H9 (cell line): ENCODE measurements at regions not wholly inside any gene's neighbourhood (a gene's known extent, or its start where the extent isn't known, plus 50 kb on each side); places are given as distances from the start of the nearest gene placed in this dataset.

ENCODE experiments used
- DNase-seq: peaks from one replicate; pipeline ENCODE4 v3.0.0-alpha.2; 2017
- H2AFZ ChIP-seq: one replicate; pipeline ENCODE4 v1.6.1; 2013; ENCODE audit warnings: mild to moderate bottlenecking, low read length, control low read depth, moderate library complexity
- H2AK5ac ChIP-seq: 2 replicates; pipeline ENCODE4 v1.6.1; 2013; ENCODE audit warnings: low read length, control low read depth, mixed read lengths; ENCODE audit not compliant: insufficient read length
- H2BK120ac ChIP-seq: one replicate; pipeline ENCODE4 v1.6.1; 2013; ENCODE audit warnings: low read depth, mild to moderate bottlenecking, low read length, control low read depth, inconsistent platforms; ENCODE audit not compliant: poor library complexity, severe bottlenecking
- H2BK12ac ChIP-seq: 2 replicates; pipeline ENCODE4 v1.6.1; 2013; ENCODE audit warnings: low read length, control low read depth, mixed read lengths, low read depth; ENCODE audit not compliant: insufficient read length
- H2BK15ac ChIP-seq: 2 replicates; pipeline ENCODE4 v1.6.1; 2013; ENCODE audit warnings: low read depth, low read length, control low read depth
- H2BK20ac ChIP-seq: one replicate; pipeline ENCODE4 v1.6.1; 2013; ENCODE audit warnings: low read depth, mild to moderate bottlenecking, low read length, control low read depth, inconsistent platforms; ENCODE audit not compliant: poor library complexity, severe bottlenecking
- H2BK5ac ChIP-seq: 2 replicates; pipeline ENCODE4 v1.6.1; 2013; ENCODE audit warnings: low read length, control low read depth, mixed read lengths; ENCODE audit not compliant: insufficient read length
- H3K14ac ChIP-seq: 2 replicates; pipeline ENCODE4 v1.6.1; 2013; ENCODE audit warnings: low read length, control low read depth; ENCODE audit not compliant: insufficient read depth
- H3K18ac ChIP-seq: 2 replicates; pipeline ENCODE4 v1.6.1; 2013; ENCODE audit warnings: low read depth, mild to moderate bottlenecking, mixed read lengths, low read length, control low read depth; ENCODE audit not compliant: insufficient read length
- H3K23ac ChIP-seq: 2 replicates; pipeline ENCODE4 v1.6.1; 2013; ENCODE audit warnings: low read length, control low read depth, mixed read lengths, low read depth; ENCODE audit not compliant: insufficient read length
- H3K23me2 ChIP-seq: 2 replicates; pipeline ENCODE4 v1.6.1; 2013; ENCODE audit warnings: low read depth, mild to moderate bottlenecking, mixed read lengths, low read length, control low read depth; ENCODE audit not compliant: insufficient read length, poor library complexity, severe bottlenecking
- H3K27ac ChIP-seq: 2 replicates; pipeline ENCODE4 v1.5.1; 2013; ENCODE audit warnings: low read length, control low read depth, mixed read lengths, low read depth; ENCODE audit not compliant: insufficient read length
- H3K27me3 ChIP-seq: 2 replicates; pipeline ENCODE4 v1.6.1; 2013; ENCODE audit warnings: low read length, control low read depth, inconsistent platforms; ENCODE audit not compliant: insufficient read depth
- H3K4ac ChIP-seq: 2 replicates; pipeline ENCODE4 v1.6.1; 2013; ENCODE audit warnings: low read depth, mild to moderate bottlenecking, control low read depth, inconsistent platforms, low read length, moderate library complexity
- H3K4me1 ChIP-seq: 2 replicates; pipeline ENCODE4 v1.6.1; 2013; ENCODE audit warnings: low read length, control low read depth, inconsistent platforms; ENCODE audit not compliant: insufficient read depth
- H3K4me2 ChIP-seq: 2 replicates; pipeline ENCODE4 v1.6.1; 2013; ENCODE audit warnings: low read length, control low read depth, mixed read lengths; ENCODE audit not compliant: insufficient read length, insufficient read depth
- H3K56ac ChIP-seq: 2 replicates; pipeline ENCODE4 v1.6.1; 2013; ENCODE audit warnings: low read depth, mild to moderate bottlenecking, mixed read lengths, low read length, control low read depth; ENCODE audit not compliant: insufficient read length
- H3K79me1 ChIP-seq: 2 replicates; pipeline ENCODE4 v1.6.1; 2013; ENCODE audit warnings: low read depth, mild to moderate bottlenecking, moderate library complexity, low read length, control low read depth, inconsistent platforms; ENCODE audit not compliant: insufficient read depth, poor library complexity, severe bottlenecking
- H3K79me2 ChIP-seq: 2 replicates; pipeline ENCODE4 v1.6.1; 2013; ENCODE audit warnings: low read length, control low read depth, inconsistent platforms; ENCODE audit not compliant: insufficient read depth
- H3K9ac ChIP-seq: 2 replicates; pipeline ENCODE4 v1.6.1; 2013; ENCODE audit warnings: low read length, control low read depth, mixed read lengths; ENCODE audit not compliant: insufficient read length; ENCODE audit errors: extremely low read depth
- H3K9me3 ChIP-seq: one replicate; pipeline ENCODE4 v1.6.1; 2013; ENCODE audit warnings: low read depth, low read length, inconsistent platforms; ENCODE audit not compliant: control insufficient read depth
- H3T11ph ChIP-seq: one replicate; pipeline ENCODE4 v1.6.1; 2013; ENCODE audit warnings: mild to moderate bottlenecking, low read length, control low read depth, inconsistent platforms
- H4K20me1 ChIP-seq: one replicate; pipeline ENCODE4 v1.6.1; 2013; ENCODE audit not compliant: control insufficient read depth, insufficient read length, insufficient read depth
- H4K5ac ChIP-seq: 2 replicates; pipeline ENCODE4 v1.6.1; 2013; ENCODE audit warnings: low read depth, mild to moderate bottlenecking, mixed read lengths, low read length, control low read depth; ENCODE audit not compliant: insufficient read length
- H4K8ac ChIP-seq: replicated peaks from 2 replicates; pipeline ENCODE4 v1.6.1; 2013; ENCODE audit warnings: low read length, control low read depth, mixed read lengths, low read depth; ENCODE audit not compliant: insufficient read length
- H4K91ac ChIP-seq: 2 replicates; pipeline ENCODE4 v1.6.1; 2013; ENCODE audit warnings: low read depth, mild to moderate bottlenecking, moderate library complexity, mixed read lengths, low read length, control low read depth; ENCODE audit not compliant: insufficient read length
- H3K27ac Mint-ChIP-seq, 3 experiments: 2 replicates in 2 of 3; 3 replicates in 1 of 3; pipeline ENCODE4 v1.8.0; 2020 to 2021; ENCODE audit warnings: mixed read lengths in 3 of 3, mild to moderate bottlenecking in 1 of 3, moderate library complexity in 1 of 3
- H3K27me3 Mint-ChIP-seq: 2 replicates; pipeline ENCODE4 v1.8.0; 2021; ENCODE audit warnings: low read depth, mild to moderate bottlenecking, moderate library complexity, mixed read lengths
- H3K36me3 Mint-ChIP-seq, 3 experiments: 2 replicates in 2 of 3; 3 replicates in 1 of 3; pipeline ENCODE4 v1.8.0; 2020 to 2021; ENCODE audit warnings: low read depth in 3 of 3, mixed read lengths in 3 of 3; ENCODE audit not compliant: insufficient read depth in 1 of 3
- H3K4me1 Mint-ChIP-seq, 2 experiments: 2 replicates each; pipeline ENCODE4 v1.8.0; 2020; ENCODE audit warnings: mixed read lengths in 2 of 2
- H3K4me3 Mint-ChIP-seq, 2 experiments: 2 replicates in 1 of 2; 3 replicates in 1 of 2; pipeline ENCODE4 v1.8.0; 2020 to 2021; ENCODE audit warnings: mild to moderate bottlenecking in 2 of 2, mixed read lengths in 2 of 2, moderate library complexity in 1 of 2
- H3K9me3 Mint-ChIP-seq, 2 experiments: 2 replicates in 1 of 2; 3 replicates in 1 of 2; pipeline ENCODE4 v1.8.0; 2020; ENCODE audit warnings: mild to moderate bottlenecking in 2 of 2, mixed read lengths in 2 of 2, moderate library complexity in 1 of 2
- CTCF ChIP-seq: fragments of 200-600 bp; sonication (generic); conservative IDR thresholded peaks from 3 replicates; pipeline ENCODE4 v1.8.0; 2021; ENCODE audit warnings: antibody characterized with exemption, mild to moderate bottlenecking
- WGBS: extraction: QIAGEN DNeasy Blood & Tissue Kit; methylation state at CpG from one replicate; pipeline ENCODE4 v1.1.7; 2013; ENCODE audit warnings: missing lambda C conversion rate, low lambda C conversion rate, mixed read lengths; ENCODE audit not compliant: insufficient read length; ENCODE audit errors: extremely low coverage; 5-methylcytosine and 5-hydroxymethylcytosine counted together

DNA sequence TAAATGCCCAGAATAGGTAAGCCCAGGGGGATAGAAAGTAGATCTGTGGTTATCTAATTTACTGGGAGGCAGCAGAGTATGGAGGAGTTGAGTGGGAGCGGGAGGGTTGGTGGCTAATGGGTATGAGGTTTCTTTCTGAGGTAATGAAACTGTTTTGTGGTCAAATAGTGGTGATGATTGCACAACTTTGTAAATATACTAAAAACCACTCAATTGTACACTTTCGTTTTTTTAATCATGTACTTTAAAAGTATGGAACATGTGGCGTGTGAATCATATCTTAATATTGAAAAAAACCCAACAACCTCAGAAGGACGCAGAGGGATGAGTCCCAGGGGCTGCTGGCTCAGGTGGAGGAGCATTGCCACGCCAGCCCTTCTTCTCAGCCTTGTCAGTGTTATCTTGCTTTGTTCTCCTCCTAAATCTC lies 118.1 kb downstream of the WDR11 start:
- Histone ChIP-seq H2BK12ac (no peak overlapping the region), H3K27ac (no peak overlapping the region), H2AFZ (no peak overlapping the region), H3T11ph (no peak overlapping the region), H2AK5ac (no peak overlapping the region), H3K27me3 (no peaks in the 10 kb centered on the region), H4K91ac (no peak overlapping the region), H3K14ac (no peak overlapping the region), H3K4me1 (no peaks in the 10 kb centered on the region), H4K8ac (no peak overlapping the region), H4K5ac (no peak overlapping the region), H2BK5ac (no peak overlapping the region), H4K20me1 (no peaks in the 10 kb centered on the region), H3K4ac (no peak overlapping the region), H2BK120ac (no peak overlapping the region), H3K56ac (no peak overlapping the region), H3K23me2 (no peaks in the 10 kb centered on the region), H3K79me1 (no peaks in the 10 kb centered on the region), H2BK20ac (no peak overlapping the region), H3K9ac (no peak overlapping the region), H2BK15ac (no peak overlapping the region), H3K23ac (no peak overlapping the region), H3K18ac (no peak overlapping the region), H3K4me2 (no peak overlapping the region), H3K79me2 (no peaks in the 10 kb centered on the region), H3K9me3 (no peaks in the 10 kb centered on the region)
- peaks cover 11% of the 10 kb centered on the region for H3K27me3 Mint-ChIP-seq
- WGBS, result no CpG with 5 or more reads among the region's 5 CpGs
- H3K36me3 Mint-ChIP-seq, result peaks cover 0 to 5% (median 0%) of the 10 kb centered on the region in 3 experiments; a peak in 2 of 7 replicates
- H3K4me3 Mint-ChIP-seq, result no peak overlapping the region
- peaks cover 7 to 9% of the 10 kb centered on the region in 2 experiments for H3K4me1 Mint-ChIP-seq
- H3K27ac Mint-ChIP-seq, result no peak overlapping the region
- peaks cover 0 to 5% of the 10 kb centered on the region in 2 experiments; a peak in 2 of 5 replicates for H3K9me3 Mint-ChIP-seq
- TF ChIP-seq CTCF, result no peak
- no peak for DNase-seq
